OCI-LY3 (cell line): ENCODE measurements at regions not wholly inside any gene's neighbourhood (a gene's known extent, or its start where the extent isn't known, plus 50 kb on each side); places are given as distances from the start of the nearest gene placed in this dataset.

Source experiments
- CTCF ChIP-seq: fragments of 200-600, 300-600 bp; sonication (generic); IDR thresholded peaks from 2 replicates; pipeline ENCODE4 v1.5.1; 2014; ENCODE audit warnings: antibody characterized with exemption, low read length, low read depth
- EZH2phosphoT487 ChIP-seq: fragments of 200-600 bp; shearing (Covaris generic); IDR thresholded peaks from 2 replicates; pipeline ENCODE4 v1.6.1; 2018; ENCODE audit warnings: antibody characterized with exemption, mixed run types, low read depth

- TF ChIP-seq CTCF (no peak), EZH2phosphoT487 (no peak)
These were observed 942.5 kb upstream of the WWC1 start for GRCh38 chr5:167348980-167349379.
